ENCODE measurements at regions not wholly inside any gene's neighbourhood (a gene's known extent, or its start where the extent isn't known, plus 50 kb on each side); places are given as distances from the start of the nearest gene placed in this dataset.

DNA sequence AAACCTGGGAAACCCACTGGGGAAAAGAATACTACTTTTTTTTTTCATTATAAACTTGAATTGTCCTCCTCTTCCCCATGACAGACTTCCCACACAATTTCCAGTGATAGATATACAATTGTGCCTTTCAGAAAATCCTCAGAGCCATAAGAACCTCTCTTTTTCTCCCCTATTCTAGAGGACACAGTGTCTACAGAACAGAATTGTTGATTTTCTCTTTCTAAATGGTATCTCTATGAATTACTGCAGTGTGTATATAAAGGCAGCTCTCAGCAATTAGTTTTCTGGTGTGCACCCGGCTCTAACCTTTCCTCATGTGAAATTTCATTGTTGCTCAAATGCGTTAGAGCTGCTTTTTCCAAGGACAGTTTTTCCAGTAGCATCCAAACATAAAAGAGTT lies 430.1 kb downstream of the TUSC7 start:
- H3K36me3 Mint-ChIP-seq (ENCODE audit: low read depth) = no peaks in the 10 kb centered on the region
- H3K4me3 Mint-ChIP-seq = no peak overlapping the region
- peaks cover 5% of the 10 kb centered on the region for H3K9me3 Mint-ChIP-seq
- H3K27ac Mint-ChIP-seq = no peak overlapping the region
- DNase-seq = no peak
- no peaks in the 10 kb centered on the region for H3K27me3 Mint-ChIP-seq
- no peaks in the 10 kb centered on the region for H3K4me1 Mint-ChIP-seq (ENCODE audit: low read depth)

- no peak for DNase-seq
- H3K9me3 Mint-ChIP-seq = peaks cover 5% of the 10 kb centered on the region
- no peaks in the 10 kb centered on the region for H3K27me3 Mint-ChIP-seq
- no peak overlapping the region for H3K27ac Mint-ChIP-seq
- H3K4me1 Mint-ChIP-seq (ENCODE audit: low read depth) = no peaks in the 10 kb centered on the region
- H3K36me3 Mint-ChIP-seq (ENCODE audit: low read depth) = no peaks in the 10 kb centered on the region
- H3K4me3 Mint-ChIP-seq = no peak overlapping the region
These were observed 432.2 kb downstream of the TUSC7 start for GRCh38 chr3:117141812-117142211.

DNA sequence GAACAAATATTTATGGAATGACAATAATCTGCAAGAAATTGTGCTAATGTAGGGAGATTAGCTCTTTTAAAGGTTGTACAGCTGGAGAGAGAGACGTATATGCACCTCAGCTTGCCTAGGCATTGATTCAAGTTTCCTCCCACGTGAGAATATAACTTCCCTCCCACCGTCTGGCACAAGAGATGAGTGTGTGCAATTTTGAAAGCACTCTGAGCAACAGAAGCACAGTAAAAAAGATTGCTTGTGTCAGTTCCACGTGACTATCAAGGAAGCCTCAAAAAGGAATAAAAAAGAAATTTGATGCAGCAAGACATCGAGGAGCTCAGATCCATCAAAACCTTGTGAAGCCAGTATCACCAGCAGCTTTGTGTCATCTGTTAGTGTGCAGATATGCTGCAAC lies 435.3 kb downstream of the TUSC7 start:
- Mint-ChIP-seq H3K27me3 (no peaks in the 10 kb centered on the region), H3K4me3 (no peak overlapping the region), H3K9me3 (peaks cover 5% of the 10 kb centered on the region), H3K4me1 (ENCODE audit: low read depth) (no peaks in the 10 kb centered on the region), H3K27ac (no peak overlapping the region), H3K36me3 (ENCODE audit: low read depth) (no peaks in the 10 kb centered on the region)
- no peak for DNase-seq

DNA sequence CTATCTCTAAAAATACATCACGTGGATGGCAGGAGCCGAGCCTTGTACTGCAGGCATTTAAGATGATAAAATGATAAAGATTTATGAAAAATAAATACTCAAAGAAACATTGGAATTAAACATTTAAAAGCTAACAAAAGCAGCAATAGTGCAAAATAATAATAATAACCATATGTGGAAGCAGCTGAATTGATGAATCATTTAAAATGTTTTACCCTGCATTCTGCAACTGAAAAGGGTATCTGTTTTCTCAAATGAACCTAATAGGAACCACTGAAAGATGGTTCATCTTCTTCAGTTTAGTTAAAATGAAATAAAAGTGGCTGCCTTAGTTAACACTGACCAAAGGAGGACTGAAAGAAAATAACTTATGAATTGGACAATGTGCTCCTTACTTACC lies 436.1 kb downstream of the TUSC7 start:
- no peak for DNase-seq
- H3K27me3 Mint-ChIP-seq = no peaks in the 10 kb centered on the region
- peaks cover 5% of the 10 kb centered on the region for H3K9me3 Mint-ChIP-seq
- no peak overlapping the region for H3K27ac Mint-ChIP-seq
- H3K4me1 Mint-ChIP-seq (ENCODE audit: low read depth) = no peaks in the 10 kb centered on the region
- no peaks in the 10 kb centered on the region for H3K36me3 Mint-ChIP-seq (ENCODE audit: low read depth)
- H3K4me3 Mint-ChIP-seq = no peak overlapping the region

DNA sequence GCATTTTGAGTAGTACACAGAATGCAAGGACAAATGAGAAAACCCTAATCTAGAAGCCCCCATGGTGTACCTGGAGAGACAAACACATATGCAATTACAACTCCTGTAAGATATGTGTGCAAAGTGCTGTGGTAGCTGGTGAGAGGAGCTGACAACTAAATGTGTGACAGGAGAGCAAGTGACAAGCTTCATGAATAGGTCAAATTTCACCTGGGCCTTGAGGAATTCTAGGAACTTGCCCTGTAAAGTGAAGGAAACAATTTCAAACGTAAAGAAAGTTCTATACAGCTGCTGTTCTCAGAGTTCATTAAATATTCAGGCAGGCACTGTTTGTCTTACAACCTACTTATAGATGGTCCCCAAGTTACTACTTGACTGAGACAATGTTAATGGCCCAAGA lies 437.0 kb downstream of the TUSC7 start:
- H3K27ac Mint-ChIP-seq = no peak overlapping the region
- no peak for DNase-seq
- no peaks in the 10 kb centered on the region for H3K27me3 Mint-ChIP-seq
- no peaks in the 10 kb centered on the region for H3K36me3 Mint-ChIP-seq (ENCODE audit: low read depth)
- peaks cover 5% of the 10 kb centered on the region for H3K9me3 Mint-ChIP-seq
- H3K4me1 Mint-ChIP-seq (ENCODE audit: low read depth) = no peaks in the 10 kb centered on the region
- H3K4me3 Mint-ChIP-seq = no peak overlapping the region

GRCh38 chr3:117149584-117149983 lies 440.0 kb downstream of the TUSC7 start:
- Mint-ChIP-seq H3K4me3 (no peak overlapping the region), H3K36me3 (ENCODE audit: low read depth) (no peaks in the 10 kb centered on the region), H3K4me1 (ENCODE audit: low read depth) (no peaks in the 10 kb centered on the region)

DNA sequence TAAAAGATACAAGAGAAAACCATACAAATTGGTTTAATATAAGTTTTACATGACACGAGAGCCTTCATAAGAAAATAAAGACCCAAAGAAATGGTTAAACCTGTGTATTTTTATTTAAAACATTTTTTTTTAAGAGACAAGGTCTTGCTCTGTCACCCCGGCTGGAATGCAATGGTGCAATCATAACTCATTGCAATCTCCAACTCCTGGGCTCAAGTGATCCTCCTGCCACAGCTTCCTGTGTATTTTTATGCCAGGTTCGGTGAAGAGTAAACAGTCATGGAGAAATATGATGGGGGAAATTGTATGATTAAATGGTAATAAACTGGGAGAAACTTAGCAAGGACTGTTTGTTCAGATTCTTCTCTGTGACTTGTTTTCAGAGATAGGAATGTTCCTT lies 441.0 kb downstream of the TUSC7 start:
- Mint-ChIP-seq H3K9me3 (no peaks in the 10 kb centered on the region), H3K27ac (no peak overlapping the region), H3K4me1 (ENCODE audit: low read depth) (no peaks in the 10 kb centered on the region), H3K27me3 (no peaks in the 10 kb centered on the region), H3K36me3 (ENCODE audit: low read depth) (no peaks in the 10 kb centered on the region), H3K4me3 (no peak overlapping the region)
- no peak for DNase-seq

More at GRCh38 chr3:117149584-117149983, 440.0 kb downstream of the TUSC7 start:
- Mint-ChIP-seq H3K9me3 (no peaks in the 10 kb centered on the region), H3K27me3 (no peaks in the 10 kb centered on the region), H3K27ac (no peak overlapping the region)
- no peak for DNase-seq

GRCh38 chr3:117160176-117160575 lies 450.6 kb downstream of the TUSC7 start:
- no peaks in the 10 kb centered on the region for H3K4me1 Mint-ChIP-seq (ENCODE audit: low read depth)
- DNase-seq = no peak
- H3K4me3 Mint-ChIP-seq = no peak overlapping the region
- H3K9me3 Mint-ChIP-seq = peaks cover 3% of the 10 kb centered on the region
- H3K27me3 Mint-ChIP-seq = no peaks in the 10 kb centered on the region
- H3K27ac Mint-ChIP-seq = no peak overlapping the region
- no peaks in the 10 kb centered on the region for H3K36me3 Mint-ChIP-seq (ENCODE audit: low read depth)

- H3K4me3 Mint-ChIP-seq = no peak overlapping the region
- peaks cover 9% of the 10 kb centered on the region for H3K9me3 Mint-ChIP-seq
- no peaks in the 10 kb centered on the region for H3K4me1 Mint-ChIP-seq (ENCODE audit: low read depth)
- no peaks in the 10 kb centered on the region for H3K27me3 Mint-ChIP-seq
- DNase-seq = no peak
- no peak overlapping the region for H3K27ac Mint-ChIP-seq
- no peaks in the 10 kb centered on the region for H3K36me3 Mint-ChIP-seq (ENCODE audit: low read depth)
These were observed 452.2 kb downstream of the TUSC7 start for GRCh38 chr3:117161816-117162215.

DNA sequence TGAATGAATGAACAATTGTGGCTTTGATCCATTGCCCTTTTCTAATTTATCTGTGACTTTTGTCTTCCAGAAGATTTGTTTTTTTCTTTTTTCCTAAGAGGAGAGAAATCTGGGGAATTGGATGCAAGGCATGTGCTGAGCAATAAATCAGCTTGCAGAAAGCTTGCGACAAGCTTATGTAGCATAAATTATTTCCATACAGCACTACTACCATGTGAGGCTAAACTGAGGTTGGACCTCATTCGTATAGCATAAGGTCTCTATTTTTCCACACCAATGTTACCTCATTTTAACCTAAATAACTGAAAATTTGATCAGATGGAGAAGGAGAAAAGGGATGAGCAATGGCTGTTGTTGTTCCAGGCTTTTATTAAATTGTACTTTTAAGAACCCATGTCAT lies 455.6 kb downstream of the TUSC7 start:
- Mint-ChIP-seq H3K27ac (no peak overlapping the region), H3K27me3 (no peaks in the 10 kb centered on the region), H3K9me3 (peaks cover 7% of the 10 kb centered on the region), H3K4me3 (no peak overlapping the region), H3K4me1 (ENCODE audit: low read depth) (no peaks in the 10 kb centered on the region), H3K36me3 (ENCODE audit: low read depth) (no peaks in the 10 kb centered on the region)
- no peak for DNase-seq

DNA sequence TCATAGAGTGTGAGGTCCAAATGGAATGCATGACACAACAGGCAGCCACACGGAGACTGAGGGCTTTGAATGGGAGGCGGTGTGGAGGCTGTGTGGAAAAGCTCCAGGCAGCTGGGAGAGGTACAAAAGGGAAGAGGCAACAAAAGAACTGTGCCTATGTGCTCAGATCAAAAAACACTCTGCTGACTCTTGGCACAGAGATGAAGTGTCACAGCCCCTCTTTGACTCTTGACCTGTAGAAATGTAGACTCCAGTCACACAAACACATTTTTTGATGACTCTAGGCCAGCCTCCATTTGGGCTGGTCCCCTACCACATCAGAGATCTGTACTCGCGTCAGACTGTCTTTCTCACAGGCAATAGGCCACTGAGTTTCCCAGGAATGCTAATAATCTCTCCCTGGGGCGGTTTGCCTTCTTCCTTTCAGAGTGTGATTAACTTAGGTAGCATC lies 456.0 kb downstream of the TUSC7 start:
- Mint-ChIP-seq H3K36me3 (ENCODE audit: low read depth) (no peaks in the 10 kb centered on the region), H3K27ac (no peak overlapping the region), H3K27me3 (no peaks in the 10 kb centered on the region), H3K9me3 (peaks cover 7% of the 10 kb centered on the region), H3K4me1 (ENCODE audit: low read depth) (no peaks in the 10 kb centered on the region), H3K4me3 (no peak overlapping the region)
- DNase-seq = no peak

GRCh38 chr3:117168896-117169295 lies 459.3 kb downstream of the TUSC7 start:
- Mint-ChIP-seq H3K27me3 (no peaks in the 10 kb centered on the region), H3K4me3 (no peak overlapping the region), H3K4me1 (ENCODE audit: low read depth) (no peaks in the 10 kb centered on the region), H3K36me3 (ENCODE audit: low read depth) (no peaks in the 10 kb centered on the region), H3K27ac (no peak overlapping the region), H3K9me3 (peaks cover 8% of the 10 kb centered on the region)
- DNase-seq = no peak

GRCh38 chr3:117170094-117170493 lies 460.5 kb downstream of the TUSC7 start:
- H3K4me1 Mint-ChIP-seq (ENCODE audit: low read depth) = no peaks in the 10 kb centered on the region
- H3K27me3 Mint-ChIP-seq = no peaks in the 10 kb centered on the region
- no peak overlapping the region for H3K4me3 Mint-ChIP-seq
- H3K36me3 Mint-ChIP-seq (ENCODE audit: low read depth) = no peaks in the 10 kb centered on the region
- H3K9me3 Mint-ChIP-seq = peaks cover 8% of the 10 kb centered on the region
- H3K27ac Mint-ChIP-seq = no peak overlapping the region
- DNase-seq = no peak

DNA sequence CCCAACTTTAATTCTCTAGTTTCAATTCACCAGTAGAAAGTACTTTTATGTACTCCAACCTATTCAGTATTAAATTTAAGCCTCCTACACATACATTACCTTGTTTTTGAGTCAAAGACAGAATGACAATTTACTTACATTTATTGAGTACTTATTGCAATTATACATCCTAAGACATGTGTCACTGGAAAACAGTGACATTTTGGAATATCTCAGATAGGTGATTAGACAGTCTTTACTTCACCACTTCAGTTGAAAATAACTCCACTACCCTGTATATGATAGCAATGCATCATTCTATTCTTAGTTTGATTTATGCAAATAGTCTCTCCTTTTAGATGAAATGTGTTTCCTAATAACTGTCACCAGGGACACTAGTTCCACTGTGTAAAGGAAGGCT lies 461.5 kb downstream of the TUSC7 start:
- Mint-ChIP-seq H3K4me1 (ENCODE audit: low read depth) (no peaks in the 10 kb centered on the region), H3K27ac (no peak overlapping the region), H3K27me3 (no peaks in the 10 kb centered on the region), H3K4me3 (no peak overlapping the region), H3K9me3 (peaks cover 6% of the 10 kb centered on the region), H3K36me3 (ENCODE audit: low read depth) (no peaks in the 10 kb centered on the region)
- DNase-seq = no peak

GRCh38 chr3:117172426-117172825 lies 462.8 kb downstream of the TUSC7 start:
- Mint-ChIP-seq H3K9me3 (peaks cover 2% of the 10 kb centered on the region), H3K36me3 (ENCODE audit: low read depth) (no peaks in the 10 kb centered on the region), H3K27ac (no peak overlapping the region), H3K27me3 (no peaks in the 10 kb centered on the region), H3K4me3 (no peak overlapping the region), H3K4me1 (ENCODE audit: low read depth) (no peaks in the 10 kb centered on the region)
- DNase-seq = no peak

DNA sequence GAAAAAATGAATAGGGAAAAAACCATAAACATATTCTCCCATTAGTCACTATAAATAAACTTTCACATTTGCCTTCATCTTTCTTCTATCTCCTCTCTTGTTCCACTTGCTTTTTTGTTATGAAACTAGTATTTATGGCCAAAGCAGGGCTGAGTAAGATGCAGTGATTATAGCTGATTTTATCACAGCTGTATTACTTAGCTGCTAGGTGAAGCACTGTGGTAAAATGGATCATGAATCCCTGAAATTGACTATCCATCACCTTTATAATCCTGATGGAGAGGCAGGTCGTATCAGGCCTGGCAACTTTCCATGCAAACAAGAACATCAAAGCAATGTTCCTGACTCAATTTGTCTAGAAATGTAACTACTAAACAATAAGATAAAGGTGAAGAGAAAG lies 471.6 kb downstream of the TUSC7 start:
- Mint-ChIP-seq H3K27me3 (no peaks in the 10 kb centered on the region), H3K9me3 (peaks cover 13% of the 10 kb centered on the region), H3K27ac (no peak overlapping the region), H3K4me1 (ENCODE audit: low read depth) (no peaks in the 10 kb centered on the region), H3K36me3 (ENCODE audit: low read depth) (no peaks in the 10 kb centered on the region), H3K4me3 (no peak overlapping the region)
- no peak for DNase-seq
